Stimulated activated naive CD8-positive, alpha-beta T cell treated with anti-CD3 and anti-CD28 coated beads, Interleukin-15, amount 100 ng/mL, for 72 hours (primary cell): ENCODE measurements at regions not wholly inside any gene's neighbourhood (a gene's known extent, or its start where the extent isn't known, plus 50 kb on each side); places are given as distances from the start of the nearest gene placed in this dataset.
A peak's percentile ranks its signal among the peaks of the same experiment; 100 is the strongest.

Source experiments
- ATAC-seq: fragments of 150-1000 bp; cut with Tn5 transposase; 2 replicates; pipeline ENCODE4 v1.10.0; 2021; ENCODE audit warnings: mild to moderate bottlenecking, moderate library complexity
- DNase-seq, 2 donors: peaks; one replicate each; pipeline ENCODE4 v3.0.0; 2021 to 2022
- H3K27ac Mint-ChIP-seq, 2 donors: one replicate each; pipeline ENCODE4 v1.8.0; 2022; ENCODE audit warnings: mild to moderate bottlenecking in 2 of 2, mixed read lengths in 2 of 2, moderate library complexity in 2 of 2
- H3K27me3 Mint-ChIP-seq: one replicate; pipeline ENCODE4 v1.8.0; 2022; ENCODE audit warnings: mixed read lengths
- H3K4me1 Mint-ChIP-seq: one replicate; pipeline ENCODE4 v1.8.0; 2022; ENCODE audit warnings: mild to moderate bottlenecking, mixed read lengths
- H3K4me3 Mint-ChIP-seq, 2 donors: one replicate each; pipeline ENCODE4 v1.8.0; 2022; ENCODE audit warnings: mild to moderate bottlenecking in 2 of 2, mixed read lengths in 2 of 2, moderate library complexity in 1 of 2
- H3K9me3 Mint-ChIP-seq, 2 donors: one replicate each; pipeline ENCODE4 v1.8.0; 2022; ENCODE audit warnings: mixed read lengths in 2 of 2

DNA sequence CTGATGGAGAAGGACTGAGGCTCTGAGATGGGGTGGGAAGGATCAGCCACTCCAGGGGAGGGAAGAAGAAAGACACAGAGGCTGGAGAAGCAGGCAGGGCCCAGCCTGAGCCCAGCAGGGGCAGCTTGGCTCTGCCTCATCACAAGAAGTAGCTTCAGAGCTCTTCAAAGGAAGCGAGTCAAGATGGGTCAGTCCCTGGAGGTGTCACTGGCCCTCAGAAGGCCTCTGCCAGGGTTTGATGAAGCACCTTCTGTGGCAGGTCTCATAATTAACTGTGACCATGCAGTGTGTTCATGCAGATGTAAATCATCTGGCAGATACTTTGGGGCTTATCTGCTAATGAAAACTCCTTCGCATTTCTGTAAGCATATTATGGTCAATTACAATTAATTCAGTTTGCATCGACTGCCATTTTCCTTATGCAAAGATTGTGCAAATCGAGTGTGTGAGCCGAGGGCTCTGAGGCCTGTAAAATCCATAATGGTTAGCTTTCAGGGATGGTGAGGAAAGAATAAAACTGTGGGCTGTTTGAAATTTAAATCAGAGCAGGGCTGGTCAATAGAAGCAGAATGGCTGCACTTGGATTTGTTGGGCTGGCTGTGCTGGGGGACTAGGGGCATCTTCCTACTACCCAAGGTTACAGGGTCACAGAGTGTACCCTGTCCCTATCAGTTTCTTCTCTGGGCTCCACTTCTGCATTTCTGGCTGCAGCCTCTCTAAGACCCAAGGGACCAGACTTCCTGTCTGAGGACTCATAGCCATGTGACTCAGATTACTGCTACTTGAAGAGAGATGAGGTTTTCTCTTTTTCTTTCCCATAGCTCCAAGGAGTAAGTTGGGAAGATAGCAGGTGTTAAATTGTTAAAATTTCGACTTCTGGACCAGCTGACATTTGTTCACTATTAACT, 376.6 kb downstream of the DHX35 start:
- Mint-ChIP-seq H3K4me1 (no peaks in the 10 kb centered on the region), H3K4me3 (no peak overlapping the region), H3K27me3 (peaks cover 13% of the 10 kb centered on the region), H3K9me3 (peaks cover 0 to 4% of the 10 kb centered on the region in 2 donors), H3K27ac (no peak overlapping the region)
- DNase-seq (no peak), ATAC-seq (no peak)

GRCh38 chr20:39333211-39333610, 371.1 kb downstream of the DHX35 start:
- Mint-ChIP-seq H3K4me3 (no peak overlapping the region), H3K27me3 (no peaks in the 10 kb centered on the region), H3K27ac (no peak overlapping the region), H3K4me1 (no peaks in the 10 kb centered on the region), H3K9me3 (no peaks in the 10 kb centered on the region)
- ATAC-seq: no peak
- no peak for DNase-seq

DNA sequence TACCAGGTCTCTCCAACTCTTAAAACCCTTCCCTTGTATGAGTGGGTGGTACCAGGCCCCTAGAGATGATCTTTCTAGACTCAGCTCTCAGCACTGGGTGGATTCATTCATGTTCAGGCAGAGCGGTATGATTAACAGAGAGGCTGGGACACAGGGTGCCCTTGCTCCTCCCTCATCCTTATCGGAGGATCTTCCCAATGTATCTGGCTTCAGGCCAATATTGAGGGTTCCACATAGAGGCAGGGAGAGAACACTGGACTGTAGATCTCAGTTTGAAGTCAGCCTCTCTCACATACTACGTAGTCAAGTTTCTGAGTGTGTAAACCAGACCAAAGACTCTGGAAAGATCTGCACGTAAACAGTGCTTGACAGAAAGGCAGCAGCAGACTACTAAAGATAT, 366.2 kb downstream of the DHX35 start:
- H3K27ac Mint-ChIP-seq: no peak overlapping the region
- H3K27me3 Mint-ChIP-seq: peaks cover 12% of the 10 kb centered on the region
- ATAC-seq: no peak
- H3K4me1 Mint-ChIP-seq: no peaks in the 10 kb centered on the region
- no peak overlapping the region for H3K4me3 Mint-ChIP-seq
- DNase-seq: no peak
- no peaks in the 10 kb centered on the region for H3K9me3 Mint-ChIP-seq

GRCh38 chr20:39326050-39326449, 363.9 kb downstream of the DHX35 start:
- Mint-ChIP-seq H3K27ac (no peak overlapping the region), H3K9me3 (no peaks in the 10 kb centered on the region), H3K27me3 (peaks cover 12% of the 10 kb centered on the region), H3K4me1 (no peaks in the 10 kb centered on the region), H3K4me3 (no peak overlapping the region)
- ATAC-seq (no peak), DNase-seq (no peak)

GRCh38 chr20:39318911-39319310, 356.8 kb downstream of the DHX35 start:
- H3K4me1 Mint-ChIP-seq: no peaks in the 10 kb centered on the region
- DNase-seq (no peak), ATAC-seq (no peak)
- H3K4me3 Mint-ChIP-seq: no peak overlapping the region
- H3K27me3 Mint-ChIP-seq: peaks cover 7% of the 10 kb centered on the region
- H3K27ac Mint-ChIP-seq: no peak overlapping the region
- H3K9me3 Mint-ChIP-seq: no peaks in the 10 kb centered on the region

DNA sequence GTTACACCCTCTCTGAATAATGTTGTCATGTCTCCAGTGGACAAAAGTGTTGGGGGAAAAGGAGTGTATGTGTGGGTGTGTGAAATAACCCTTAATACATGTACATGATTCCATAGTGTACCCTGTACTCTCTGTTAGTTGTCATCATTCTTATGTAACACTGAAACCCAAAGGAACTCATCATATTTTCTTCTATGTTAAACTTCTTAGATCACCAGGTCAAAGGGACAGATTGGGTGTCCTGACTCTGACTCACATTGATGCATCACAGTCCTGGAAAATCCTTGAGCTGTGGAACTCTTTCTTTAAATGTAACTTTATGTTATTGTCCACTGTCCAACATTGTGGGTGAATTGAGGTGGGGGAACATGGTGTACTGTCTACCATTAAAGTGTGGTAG, 350.5 kb downstream of the DHX35 start:
- peaks cover 30% of the 10 kb centered on the region for H3K27me3 Mint-ChIP-seq
- no peak overlapping the region for H3K4me3 Mint-ChIP-seq
- ATAC-seq: no peak
- no peak overlapping the region for H3K27ac Mint-ChIP-seq
- H3K9me3 Mint-ChIP-seq: no peaks in the 10 kb centered on the region
- DNase-seq: no peak
- H3K4me1 Mint-ChIP-seq: no peaks in the 10 kb centered on the region

DNA sequence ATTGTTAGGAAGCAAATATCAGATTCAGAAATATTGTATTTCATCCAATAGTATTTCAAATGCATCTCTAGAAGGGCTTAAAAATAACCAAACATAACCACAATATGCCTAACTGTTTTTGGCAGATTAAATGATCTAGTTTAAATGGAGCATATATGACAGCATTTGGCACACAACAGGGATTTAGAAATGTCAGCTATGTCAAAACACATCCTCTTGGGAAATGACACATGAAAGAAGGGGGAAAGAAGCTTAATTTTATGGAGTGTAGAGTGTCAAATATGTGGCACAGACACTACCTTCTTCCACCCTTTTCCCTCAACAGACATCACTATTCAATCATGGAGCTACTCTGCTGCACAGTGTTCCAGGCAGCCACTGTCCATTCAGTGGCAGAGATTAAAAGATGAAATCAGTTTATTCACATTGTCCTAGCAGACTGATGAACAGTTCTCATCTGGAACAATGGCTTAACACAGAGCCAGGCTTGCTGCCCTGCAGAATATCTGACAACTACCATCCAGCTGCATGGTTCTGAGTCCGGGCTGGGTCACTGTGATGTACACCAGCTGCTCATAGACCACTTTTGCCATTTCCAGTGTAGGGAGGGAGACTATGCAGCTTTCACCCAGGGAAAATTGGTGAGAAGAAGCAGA, 349.8 kb downstream of the DHX35 start:
- H3K27me3 Mint-ChIP-seq: peaks cover 24% of the 10 kb centered on the region
- H3K4me3 Mint-ChIP-seq: no peak overlapping the region
- ATAC-seq: no peak
- no peaks in the 10 kb centered on the region for H3K4me1 Mint-ChIP-seq
- no peak overlapping the region for H3K27ac Mint-ChIP-seq
- no peaks in the 10 kb centered on the region for H3K9me3 Mint-ChIP-seq
- no peak for DNase-seq

DNA sequence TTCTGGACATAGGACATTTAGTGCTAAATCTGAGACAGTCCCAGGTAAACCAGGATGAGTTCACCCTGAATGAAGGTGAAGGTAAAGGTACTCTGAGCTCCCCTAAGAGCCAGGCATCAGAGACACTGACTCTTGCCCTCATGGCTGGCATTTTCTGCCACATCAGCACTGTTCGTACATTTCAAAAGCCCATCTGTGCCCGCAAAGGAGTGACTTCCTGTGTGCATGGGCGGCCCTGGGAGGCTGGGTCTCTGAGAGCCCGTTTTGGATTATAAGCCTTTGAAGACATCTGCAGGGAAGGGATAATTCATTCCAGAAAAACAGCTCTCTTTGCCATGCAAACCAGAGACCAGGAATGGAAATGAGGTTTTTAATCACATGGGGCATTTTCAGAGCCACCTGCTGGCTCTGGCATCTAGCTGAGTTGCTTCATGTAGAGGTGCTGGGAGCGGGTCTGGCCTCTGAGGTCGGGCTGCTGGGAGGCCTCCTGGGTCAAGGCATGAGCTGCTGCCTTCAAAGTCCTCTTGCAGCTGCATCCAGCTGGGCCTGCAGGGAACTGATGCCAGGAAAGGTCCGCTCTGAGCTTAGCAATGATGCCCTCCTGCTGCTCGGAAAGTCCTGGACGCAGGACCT, 348.3 kb downstream of the DHX35 start:
- DNase-seq: no peak
- no peak for ATAC-seq
- Mint-ChIP-seq H3K27ac (no peak overlapping the region), H3K27me3 (peaks cover 23% of the 10 kb centered on the region), H3K4me3 (no peak overlapping the region), H3K4me1 (no peaks in the 10 kb centered on the region), H3K9me3 (no peaks in the 10 kb centered on the region)

DNA sequence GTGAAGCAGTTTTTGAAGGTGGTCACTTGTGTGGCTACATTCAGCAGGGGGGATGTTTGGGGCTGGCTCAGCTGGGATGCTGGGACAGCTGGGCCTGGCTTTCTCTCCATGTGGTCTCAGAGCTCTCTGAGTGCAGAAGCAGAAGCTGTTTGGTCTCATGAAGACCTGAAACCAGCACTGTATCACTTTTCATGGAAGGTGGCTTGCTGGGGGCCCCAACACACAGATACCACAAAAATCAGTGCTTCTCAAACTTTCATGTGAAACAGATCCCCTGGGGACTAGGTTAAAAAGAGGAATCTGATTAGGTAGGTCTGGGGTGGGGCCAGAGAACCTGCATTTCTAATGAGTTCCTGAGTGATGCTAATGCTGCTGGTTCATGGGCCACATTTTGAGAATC, 347.3 kb downstream of the DHX35 start:
- no peak overlapping the region for H3K4me3 Mint-ChIP-seq
- H3K27me3 Mint-ChIP-seq: peaks cover 23% of the 10 kb centered on the region
- no peak for ATAC-seq
- no peaks in the 10 kb centered on the region for H3K4me1 Mint-ChIP-seq
- H3K27ac Mint-ChIP-seq: no peak overlapping the region
- no peak for DNase-seq
- H3K9me3 Mint-ChIP-seq: no peaks in the 10 kb centered on the region

- H3K27me3 Mint-ChIP-seq: no peaks in the 10 kb centered on the region
- DNase-seq: no peak
- H3K4me1 Mint-ChIP-seq: no peaks in the 10 kb centered on the region
- H3K27ac Mint-ChIP-seq: no peak overlapping the region
- H3K9me3 Mint-ChIP-seq: no peaks in the 10 kb centered on the region
- no peak overlapping the region for H3K4me3 Mint-ChIP-seq
- no peak for ATAC-seq
Observed at GRCh38 chr20:39302312-39302711, 340.2 kb downstream of the DHX35 start.

DNA sequence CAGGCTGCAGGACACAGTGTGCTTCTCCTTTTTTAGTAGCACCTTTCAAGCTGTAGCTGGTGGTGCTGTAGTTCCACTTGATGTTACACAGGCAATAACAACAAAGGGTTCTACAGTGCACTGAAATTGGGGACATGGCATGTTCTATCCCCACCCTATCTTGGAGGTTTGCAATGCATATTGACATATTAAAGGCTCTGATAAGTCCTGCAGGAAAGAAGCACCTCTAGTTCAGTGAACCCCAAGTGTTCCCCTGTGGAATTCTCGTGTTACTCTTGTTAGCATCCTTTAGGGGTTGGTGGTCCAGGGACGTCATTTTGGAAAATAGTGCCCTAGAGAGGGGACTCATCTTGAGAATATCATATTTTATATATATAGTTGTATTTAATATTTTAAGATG, 337.6 kb downstream of the DHX35 start:
- DNase-seq: no peak
- H3K27me3 Mint-ChIP-seq: no peaks in the 10 kb centered on the region
- no peak for ATAC-seq
- no peak overlapping the region for H3K4me3 Mint-ChIP-seq
- no peak overlapping the region for H3K27ac Mint-ChIP-seq
- H3K9me3 Mint-ChIP-seq: no peaks in the 10 kb centered on the region
- no peaks in the 10 kb centered on the region for H3K4me1 Mint-ChIP-seq

DNA sequence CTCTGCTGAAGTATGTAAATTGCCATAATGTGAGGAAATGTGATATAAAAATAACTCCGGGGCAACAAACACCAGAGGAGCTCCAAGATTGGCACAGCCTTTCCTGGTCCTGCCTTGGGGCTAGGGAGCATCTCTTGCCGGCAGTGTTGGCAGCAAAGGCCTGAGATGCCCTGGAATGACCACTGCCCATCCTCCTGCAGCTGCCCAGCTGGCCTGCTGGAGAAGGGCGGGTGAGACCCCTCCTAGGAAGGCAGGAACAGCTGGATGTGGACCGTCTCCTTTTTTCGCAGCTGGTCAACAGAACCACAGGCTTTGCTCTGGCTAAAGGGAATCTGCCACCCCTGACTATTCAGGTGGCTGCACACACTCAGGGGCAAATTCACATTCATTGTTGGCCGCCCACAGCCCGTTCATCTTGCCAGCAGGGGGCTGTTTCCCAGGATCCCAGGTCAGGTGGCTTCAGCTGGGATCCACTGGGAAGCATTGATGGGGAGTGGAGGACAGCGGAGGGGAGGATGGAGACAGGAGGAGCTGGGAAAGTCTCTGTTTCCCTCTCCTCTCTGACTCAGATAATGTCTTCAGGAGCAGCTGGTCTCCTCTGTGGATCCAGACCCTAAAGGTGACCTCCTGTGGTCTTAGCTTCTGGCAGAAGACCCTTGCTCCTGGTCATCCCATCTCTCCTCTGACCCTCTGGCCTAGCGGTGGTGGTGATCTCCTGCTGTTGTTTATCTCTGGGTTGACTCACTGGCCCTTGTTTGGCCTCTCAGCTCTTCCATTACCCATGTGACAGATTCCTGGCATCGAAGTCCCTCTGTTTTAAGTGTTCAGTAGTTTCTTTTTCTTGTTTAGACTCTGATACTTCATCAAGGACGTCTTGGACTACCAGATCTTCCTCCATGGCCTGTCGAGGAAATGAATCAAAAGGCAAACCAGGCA, 336.7 kb downstream of the DHX35 start:
- DNase-seq: no peak
- no peaks in the 10 kb centered on the region for H3K27me3 Mint-ChIP-seq
- no peaks in the 10 kb centered on the region for H3K4me1 Mint-ChIP-seq
- H3K9me3 Mint-ChIP-seq: no peaks in the 10 kb centered on the region
- no peak overlapping the region for H3K27ac Mint-ChIP-seq
- no peak overlapping the region for H3K4me3 Mint-ChIP-seq
- ATAC-seq: no peak

- ATAC-seq (no peak), DNase-seq (no peak)
- Mint-ChIP-seq H3K4me1 (no peaks in the 10 kb centered on the region), H3K27ac (no peak overlapping the region), H3K4me3 (no peak overlapping the region), H3K9me3 (no peaks in the 10 kb centered on the region), H3K27me3 (peaks cover 4% of the 10 kb centered on the region)
Observed at GRCh38 chr20:39298121-39298520, 336.0 kb downstream of the DHX35 start.

GRCh38 chr20:39295301-39295700, 333.2 kb downstream of the DHX35 start:
- DNase-seq (no peak), ATAC-seq (no peak)
- Mint-ChIP-seq H3K4me3 (no peak overlapping the region), H3K27ac (peak overlapping the region in 1 of 2 donors; percentile 30), H3K9me3 (no peaks in the 10 kb centered on the region), H3K27me3 (peaks cover 9% of the 10 kb centered on the region), H3K4me1 (no peaks in the 10 kb centered on the region)

DNA sequence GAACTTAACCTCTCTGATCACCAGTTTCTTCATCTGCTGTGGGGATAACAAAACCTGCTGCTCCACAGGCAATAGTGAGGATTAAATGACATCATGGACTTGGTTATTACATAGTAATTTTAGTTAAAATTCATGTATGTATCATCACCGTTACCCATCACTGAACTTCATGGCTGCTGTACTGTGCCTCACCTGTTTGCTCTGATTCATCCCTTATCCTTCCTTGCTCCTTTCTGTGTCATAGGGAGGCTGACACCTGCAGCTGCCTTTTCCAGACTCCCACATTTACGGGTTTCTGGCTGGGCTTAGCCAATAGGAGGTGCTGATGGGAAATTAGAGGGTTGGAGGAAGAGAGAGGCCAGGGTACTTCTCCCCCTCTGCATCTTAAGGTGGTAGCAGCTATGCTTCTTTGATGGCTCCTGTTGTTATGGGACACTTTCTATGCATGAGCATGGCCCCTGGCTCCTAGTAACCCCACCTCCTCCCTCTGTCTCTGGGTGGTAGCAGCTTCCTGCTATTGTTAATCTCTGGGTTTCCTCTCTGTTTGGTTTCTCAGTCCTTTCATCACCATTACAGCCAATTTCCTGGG, 332.1 kb downstream of the DHX35 start:
- no peak for DNase-seq
- ATAC-seq: no peak
- no peaks in the 10 kb centered on the region for H3K4me1 Mint-ChIP-seq
- H3K4me3 Mint-ChIP-seq: no peak overlapping the region
- H3K9me3 Mint-ChIP-seq: no peaks in the 10 kb centered on the region
- peak overlapping the region in 1 of 2 donors; percentile 29 for H3K27ac Mint-ChIP-seq
- peaks cover 9% of the 10 kb centered on the region for H3K27me3 Mint-ChIP-seq
